Liver (tissue), 3 donors: ENCODE measurements at regions not wholly inside any gene's neighbourhood (a gene's known extent, or its start where the extent isn't known, plus 50 kb on each side); places are given as distances from the start of the nearest gene placed in this dataset.

Experiments used
- ATF3 ChIP-seq: IDR thresholded peaks from 2 replicates; pipeline ENCODE4 v1.6.1; 2016; ENCODE audit warnings: antibody characterized with exemption
- CTCF ChIP-seq: fragments of 150-350 bp; IDR thresholded peaks from 2 replicates; pipeline ENCODE4 v1.5.1; 2017; ENCODE audit warnings: improper control_type of control experiment, low read depth, low read length; ENCODE audit not compliant: missing input control
- FOXA1 ChIP-seq: IDR thresholded peaks from 2 replicates; pipeline ENCODE4 v1.6.1; 2016; ENCODE audit warnings: antibody characterized with exemption
- GABPA ChIP-seq, 2 donors: IDR thresholded peaks in 1 of 2; conservative IDR thresholded peaks in 1 of 2; 2 replicates each; pipeline ENCODE4 v1.6.1; 2016; ENCODE audit warnings: antibody characterized with exemption in 2 of 2, mild to moderate bottlenecking in 1 of 2, moderate library complexity in 1 of 2
- JUND ChIP-seq, 2 donors: IDR thresholded peaks; 2 replicates each; pipeline ENCODE4 v1.6.1; 2016; ENCODE audit warnings: antibody characterized with exemption in 2 of 2
- MAX ChIP-seq: IDR thresholded peaks from 2 replicates; pipeline ENCODE4 v1.6.1; 2016; ENCODE audit warnings: antibody characterized with exemption
- RAD21 ChIP-seq, 2 donors: IDR thresholded peaks; 2 replicates each; pipeline ENCODE4 v1.6.1; 2016; ENCODE audit warnings: antibody characterized with exemption in 2 of 2, mild to moderate bottlenecking in 2 of 2
- REST ChIP-seq: IDR thresholded peaks from 2 replicates; pipeline ENCODE4 v1.6.1; 2016; ENCODE audit warnings: antibody characterized with exemption, mild to moderate bottlenecking
- SP1 ChIP-seq: IDR thresholded peaks from 2 replicates; pipeline ENCODE4 v1.6.1; 2018; ENCODE audit warnings: antibody characterized with exemption, mild to moderate bottlenecking
- TAF1 ChIP-seq: conservative IDR thresholded peaks from 2 replicates; pipeline ENCODE4 v1.6.1; 2016; ENCODE audit warnings: antibody characterized with exemption, mild to moderate bottlenecking
- YY1 ChIP-seq: IDR thresholded peaks from 2 replicates; pipeline ENCODE4 v1.6.1; 2016; ENCODE audit warnings: antibody characterized with exemption, mild to moderate bottlenecking
- ZBTB33 ChIP-seq: IDR thresholded peaks from 2 replicates; pipeline ENCODE4 v1.6.1; 2016; ENCODE audit warnings: antibody characterized with exemption
- donor health status: healthy.
- donor health status: healthy.

- TF ChIP-seq YY1 (no peak), CTCF (no peak), MAX (no peak), REST (no peak), FOXA1 (no peak), TAF1 (no peak), SP1 (no peak), JUND (IDR thresholded peaks at IDR 0.05) (no peak), RAD21 (IDR thresholded peaks at IDR 0.05) (no peak), ATF3 (no peak), GABPA (IDR thresholded peaks at IDR 0.05 in 1 of 2, conservative IDR thresholded peaks at IDR 0.05 in 1 of 2) (no peak), ZBTB33 (no peak)
Observed at GRCh38 chr3:56952061-56952460, 108.4 kb upstream of the SPATA12 start.
